HFFc6 (cell line): ENCODE measurements at regions not wholly inside any gene's neighbourhood (a gene's known extent, or its start where the extent isn't known, plus 50 kb on each side); places are given as distances from the start of the nearest gene placed in this dataset.

ENCODE experiments used
- DNase-seq: peaks from one replicate; pipeline ENCODE4 v3.0.0-alpha.2; 2018
- H3K27ac Mint-ChIP-seq: 2 replicates; pipeline ENCODE4 v1.8.0; 2020; ENCODE audit warnings: mild to moderate bottlenecking, mixed read lengths
- H3K27me3 Mint-ChIP-seq: 2 replicates; pipeline ENCODE4 v1.8.0; 2021; ENCODE audit warnings: mild to moderate bottlenecking, moderate library complexity, mixed read lengths; ENCODE audit not compliant: insufficient read depth
- H3K36me3 Mint-ChIP-seq: 2 replicates; pipeline ENCODE4 v1.8.0; 2021; ENCODE audit warnings: low read depth, mixed read lengths
- H3K4me1 Mint-ChIP-seq: 2 replicates; pipeline ENCODE4 v1.8.0; 2020; ENCODE audit warnings: low read depth, mixed read lengths
- H3K4me3 Mint-ChIP-seq: 2 replicates; pipeline ENCODE4 v1.8.0; 2020; ENCODE audit warnings: mild to moderate bottlenecking, moderate library complexity, mixed read lengths
- H3K9me3 Mint-ChIP-seq: 2 replicates; pipeline ENCODE4 v1.8.0; 2020; ENCODE audit warnings: mild to moderate bottlenecking, mixed read lengths
- TF ChIP-seq, protein P1 (sequence below): fragments of 200-600 bp; sonication (generic); IDR thresholded peaks from 2 replicates; pipeline ENCODE4 v1.5.0; 2021; ENCODE audit warnings: antibody characterized with exemption, mild to moderate bottlenecking

DNA sequence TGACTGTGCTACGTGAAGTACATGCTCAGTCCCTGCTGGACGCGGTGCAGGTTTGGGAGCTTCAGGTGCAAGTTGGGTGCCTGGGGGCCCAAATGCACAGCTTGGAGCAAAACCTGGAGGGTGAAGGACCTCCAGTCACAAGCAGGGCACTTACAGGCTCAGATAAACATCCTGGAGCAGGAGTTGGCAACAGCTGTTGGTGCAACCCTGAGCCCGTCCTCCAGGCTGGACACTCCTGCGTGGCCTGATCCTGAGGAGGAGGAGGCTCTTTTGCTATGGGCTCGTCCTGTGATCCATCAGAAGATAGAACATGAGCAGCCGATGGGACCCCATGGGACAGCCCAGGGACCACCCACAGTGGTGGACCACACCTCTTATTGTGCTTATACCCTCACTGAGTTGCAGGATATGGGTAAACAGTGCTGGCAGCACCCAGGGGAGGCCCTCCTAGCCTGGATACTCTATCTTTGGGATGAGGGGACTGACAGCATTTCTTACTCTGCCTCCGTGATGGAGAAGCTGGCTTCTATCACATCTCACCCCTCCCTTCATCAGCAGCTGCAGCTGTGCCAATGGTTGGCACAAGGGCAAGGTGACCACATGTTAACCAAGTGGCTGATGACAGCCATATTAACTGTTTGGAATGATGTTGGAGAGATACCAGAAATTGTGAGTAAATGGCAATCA, 301.6 kb downstream of the ZPLD1 start:
- H3K4me3 Mint-ChIP-seq: no peak overlapping the region
- H3K9me3 Mint-ChIP-seq: peaks cover 27% of the 10 kb centered on the region
- no peak overlapping the region for H3K27ac Mint-ChIP-seq
- TF ChIP-seq, protein P1, sequence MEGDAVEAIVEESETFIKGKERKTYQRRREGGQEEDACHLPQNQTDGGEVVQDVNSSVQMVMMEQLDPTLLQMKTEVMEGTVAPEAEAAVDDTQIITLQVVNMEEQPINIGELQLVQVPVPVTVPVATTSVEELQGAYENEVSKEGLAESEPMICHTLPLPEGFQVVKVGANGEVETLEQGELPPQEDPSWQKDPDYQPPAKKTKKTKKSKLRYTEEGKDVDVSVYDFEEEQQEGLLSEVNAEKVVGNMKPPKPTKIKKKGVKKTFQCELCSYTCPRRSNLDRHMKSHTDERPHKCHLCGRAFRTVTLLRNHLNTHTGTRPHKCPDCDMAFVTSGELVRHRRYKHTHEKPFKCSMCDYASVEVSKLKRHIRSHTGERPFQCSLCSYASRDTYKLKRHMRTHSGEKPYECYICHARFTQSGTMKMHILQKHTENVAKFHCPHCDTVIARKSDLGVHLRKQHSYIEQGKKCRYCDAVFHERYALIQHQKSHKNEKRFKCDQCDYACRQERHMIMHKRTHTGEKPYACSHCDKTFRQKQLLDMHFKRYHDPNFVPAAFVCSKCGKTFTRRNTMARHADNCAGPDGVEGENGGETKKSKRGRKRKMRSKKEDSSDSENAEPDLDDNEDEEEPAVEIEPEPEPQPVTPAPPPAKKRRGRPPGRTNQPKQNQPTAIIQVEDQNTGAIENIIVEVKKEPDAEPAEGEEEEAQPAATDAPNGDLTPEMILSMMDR: no peak
- no peaks in the 10 kb centered on the region for H3K36me3 Mint-ChIP-seq
- no peaks in the 10 kb centered on the region for H3K4me1 Mint-ChIP-seq
- no peaks in the 10 kb centered on the region; the same call in none of the 2 replicates for H3K27me3 Mint-ChIP-seq
- DNase-seq: no peak

DNA sequence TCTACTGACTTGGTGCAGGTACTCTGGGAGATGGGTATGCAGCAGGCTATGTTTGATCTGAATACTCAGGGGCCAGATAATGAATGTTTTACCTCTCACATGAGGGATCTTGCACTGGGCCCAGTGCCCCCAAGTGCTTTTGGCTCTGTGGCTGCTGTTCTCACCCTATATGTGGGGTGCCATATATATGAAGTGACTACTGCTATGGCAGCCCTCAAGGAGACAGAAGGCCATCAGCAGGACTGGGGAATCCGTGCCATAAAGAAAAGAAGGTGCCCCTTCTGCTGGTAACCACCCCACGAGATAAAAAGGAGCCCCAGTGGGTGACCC, 302.1 kb downstream of the ZPLD1 start:
- DNase-seq: no peak
- H3K36me3 Mint-ChIP-seq: no peaks in the 10 kb centered on the region
- no peak overlapping the region for H3K27ac Mint-ChIP-seq
- no peak overlapping the region for H3K4me3 Mint-ChIP-seq
- no peaks in the 10 kb centered on the region for H3K4me1 Mint-ChIP-seq
- H3K9me3 Mint-ChIP-seq: peaks cover 31% of the 10 kb centered on the region
- TF ChIP-seq, protein P1: no peak
- no peaks in the 10 kb centered on the region; the same call in none of the 2 replicates for H3K27me3 Mint-ChIP-seq

DNA sequence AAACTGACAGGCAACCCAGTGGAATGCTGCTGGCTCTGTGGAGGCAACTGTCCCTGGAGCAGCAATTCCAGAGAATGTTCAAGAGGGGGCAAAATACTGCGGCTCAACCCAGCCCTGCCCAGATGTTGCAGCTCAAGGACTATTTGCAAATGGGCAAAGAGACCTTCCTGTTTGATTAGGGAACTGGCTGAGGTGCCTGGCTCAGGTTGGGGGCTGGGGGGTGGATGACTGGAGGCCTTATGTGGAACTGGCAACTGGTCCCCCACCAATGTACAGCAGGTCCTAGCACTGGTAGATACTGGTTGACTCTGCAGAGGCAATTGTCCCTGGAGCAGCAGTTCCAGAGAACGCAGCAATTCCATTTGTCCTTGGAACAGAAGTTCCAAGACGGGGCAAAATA, 302.5 kb downstream of the ZPLD1 start:
- no peak overlapping the region for H3K27ac Mint-ChIP-seq
- H3K9me3 Mint-ChIP-seq: peaks cover 30% of the 10 kb centered on the region

DNA sequence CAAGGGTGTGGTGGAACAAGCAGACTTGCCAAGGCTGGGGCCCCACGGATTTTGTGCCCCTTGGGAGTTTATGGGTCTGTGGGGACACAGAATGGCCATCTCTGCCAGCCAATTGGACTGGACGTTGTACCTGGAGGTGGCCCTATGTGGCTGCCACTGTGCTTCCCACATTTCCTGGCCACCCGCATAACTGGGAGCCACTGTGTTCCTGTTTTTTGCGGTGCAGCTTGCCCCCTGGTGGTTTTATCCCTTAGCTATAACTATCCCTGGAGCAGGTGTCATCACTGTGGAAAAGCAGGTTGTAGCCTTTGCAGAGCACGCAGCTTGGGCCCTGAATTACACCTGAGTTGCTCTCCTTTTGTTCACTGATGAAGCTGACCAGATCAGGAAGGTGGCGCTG, 306.3 kb downstream of the ZPLD1 start:
- TF ChIP-seq, protein P1: no peak
- H3K27ac Mint-ChIP-seq: no peak overlapping the region
- H3K9me3 Mint-ChIP-seq: peaks cover 22% of the 10 kb centered on the region
- H3K36me3 Mint-ChIP-seq: no peaks in the 10 kb centered on the region
- no peaks in the 10 kb centered on the region for H3K4me1 Mint-ChIP-seq
- no peak for DNase-seq
- no peaks in the 10 kb centered on the region; the same call in 1 of the 2 replicates for H3K27me3 Mint-ChIP-seq
- H3K4me3 Mint-ChIP-seq: no peak overlapping the region

More for the DNA sequence above, 302.5 kb downstream of the ZPLD1 start:
- TF ChIP-seq, protein P1: no peak
- Mint-ChIP-seq H3K4me1 (no peaks in the 10 kb centered on the region), H3K36me3 (no peaks in the 10 kb centered on the region), H3K4me3 (no peak overlapping the region), H3K27me3 (no peaks in the 10 kb centered on the region; the same call in none of the 2 replicates)
- DNase-seq: no peak

DNA sequence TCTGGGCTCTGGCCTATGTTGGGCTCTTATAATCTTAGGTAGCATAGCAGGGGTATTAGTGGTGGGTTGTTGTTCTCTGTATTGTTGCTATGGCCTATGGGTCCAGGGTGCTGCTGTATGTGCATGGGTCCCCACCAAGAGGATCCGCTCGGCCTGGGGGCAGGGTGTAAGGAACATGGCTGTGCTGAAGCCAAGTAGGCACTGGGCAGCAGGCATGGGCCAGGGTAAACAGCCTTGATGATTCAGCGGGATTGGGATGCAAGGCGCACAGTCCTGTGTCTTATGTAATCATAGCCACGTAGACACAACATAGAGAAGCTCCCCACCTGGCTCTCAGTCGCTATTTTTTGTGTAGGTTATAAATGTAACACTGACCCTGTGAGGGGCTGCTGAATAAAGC, 306.9 kb downstream of the ZPLD1 start:
- Mint-ChIP-seq H3K27ac (no peak overlapping the region), H3K4me3 (no peak overlapping the region)
- TF ChIP-seq, protein P1: no peak

More for the DNA sequence above, 306.9 kb downstream of the ZPLD1 start:
- peaks cover 20% of the 10 kb centered on the region for H3K9me3 Mint-ChIP-seq
- H3K4me1 Mint-ChIP-seq: no peaks in the 10 kb centered on the region
- no peak for DNase-seq
- no peaks in the 10 kb centered on the region for H3K36me3 Mint-ChIP-seq
- H3K27me3 Mint-ChIP-seq: no peaks in the 10 kb centered on the region; the same call in 1 of the 2 replicates
